ENCODE measurements at regions not wholly inside any gene's neighbourhood (a gene's known extent, or its start where the extent isn't known, plus 50 kb on each side); places are given as distances from the start of the nearest gene placed in this dataset.

DNA sequence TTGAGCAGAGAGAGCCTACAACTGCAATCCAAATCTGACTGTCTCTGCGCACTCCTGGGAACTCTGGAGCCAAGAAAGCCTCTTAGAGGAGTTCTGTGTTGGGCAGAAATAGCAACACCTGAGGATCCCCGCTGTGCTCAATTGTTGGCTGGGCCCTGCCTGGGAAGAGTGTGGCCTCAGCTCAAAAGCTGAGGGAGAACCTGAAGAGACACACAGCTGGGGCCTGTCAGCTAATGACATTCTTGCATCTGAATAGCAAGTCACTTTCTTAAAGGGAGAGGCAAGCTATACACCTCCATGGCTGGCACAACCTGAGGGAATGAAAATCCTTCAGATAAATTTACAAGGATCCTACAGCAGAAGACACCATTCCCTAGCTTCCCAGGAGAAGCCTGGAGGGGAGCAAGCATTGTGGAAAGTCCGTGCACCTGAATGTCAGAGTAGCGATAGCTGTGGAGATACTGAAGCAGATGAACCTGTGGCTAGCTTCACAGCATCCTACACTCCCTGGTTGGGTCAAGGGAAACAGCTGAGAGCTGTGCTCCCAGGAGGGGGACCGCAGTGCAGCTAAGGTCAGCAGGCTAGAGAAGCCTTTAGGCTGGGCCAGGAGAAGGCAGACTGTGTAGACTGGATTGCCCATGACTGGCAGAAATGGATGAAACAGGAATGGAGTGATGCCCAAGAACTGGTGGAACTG, 159.9 kb upstream of the PFN2 start:
- no peak overlapping the region for H3K27ac ChIP-seq (ENCODE audit: control insufficient read depth, insufficient read depth, low read length)
- H3K9me3 ChIP-seq (ENCODE audit: control insufficient read depth, low read depth, low read length) = no peaks in the 10 kb centered on the region
- dilution Hi-C loops (cut with MboI; ENCODE audit: extremely low pct_ligation_motif_present, low sequenced_read_pairs) = no loop called here
- no peaks in the 10 kb centered on the region for H4K20me1 ChIP-seq (ENCODE audit: control insufficient read depth, extremely low read depth, insufficient read depth, low read length)
- FAIRE-seq (no peak), DNase-seq (ENCODE audit: low read depth, low spot score) (no peak)
- no peak for TF ChIP-seq EZH2 (IDR thresholded peaks at IDR 0.05; ENCODE audit: low read length)
- TF ChIP-seq, protein P1, sequence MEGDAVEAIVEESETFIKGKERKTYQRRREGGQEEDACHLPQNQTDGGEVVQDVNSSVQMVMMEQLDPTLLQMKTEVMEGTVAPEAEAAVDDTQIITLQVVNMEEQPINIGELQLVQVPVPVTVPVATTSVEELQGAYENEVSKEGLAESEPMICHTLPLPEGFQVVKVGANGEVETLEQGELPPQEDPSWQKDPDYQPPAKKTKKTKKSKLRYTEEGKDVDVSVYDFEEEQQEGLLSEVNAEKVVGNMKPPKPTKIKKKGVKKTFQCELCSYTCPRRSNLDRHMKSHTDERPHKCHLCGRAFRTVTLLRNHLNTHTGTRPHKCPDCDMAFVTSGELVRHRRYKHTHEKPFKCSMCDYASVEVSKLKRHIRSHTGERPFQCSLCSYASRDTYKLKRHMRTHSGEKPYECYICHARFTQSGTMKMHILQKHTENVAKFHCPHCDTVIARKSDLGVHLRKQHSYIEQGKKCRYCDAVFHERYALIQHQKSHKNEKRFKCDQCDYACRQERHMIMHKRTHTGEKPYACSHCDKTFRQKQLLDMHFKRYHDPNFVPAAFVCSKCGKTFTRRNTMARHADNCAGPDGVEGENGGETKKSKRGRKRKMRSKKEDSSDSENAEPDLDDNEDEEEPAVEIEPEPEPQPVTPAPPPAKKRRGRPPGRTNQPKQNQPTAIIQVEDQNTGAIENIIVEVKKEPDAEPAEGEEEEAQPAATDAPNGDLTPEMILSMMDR (optimal IDR thresholded peaks at IDR 0.05 in 1 of 3, IDR thresholded peaks at IDR 0.05 in 1 of 3, conservative IDR thresholded peaks at IDR 0.05 in 1 of 3; ENCODE audit: extremely low read depth in 1 of 3, insufficient read depth in 2 of 3, low read length in 3 of 3) = no peak
- H3K79me2 ChIP-seq (ENCODE audit: control insufficient read depth, insufficient read depth, low read length) = no peaks in the 10 kb centered on the region
- no peak overlapping the region for H3K4me2 ChIP-seq (ENCODE audit: control insufficient read depth, extremely low read depth, insufficient read depth, low read depth, low read length)
- H3K36me3 ChIP-seq (ENCODE audit: control insufficient read depth in 2 of 2, extremely low read depth in 1 of 2, insufficient read depth in 2 of 2, low read length in 2 of 2) = no peaks in the 10 kb centered on the region
- no peaks in the 10 kb centered on the region for H3K4me1 ChIP-seq (ENCODE audit: control insufficient read depth, extremely low read depth, insufficient read depth, low read length)
- H2AFZ ChIP-seq (ENCODE audit: control insufficient read depth, low read length) = no peak overlapping the region
- H3K4me3 ChIP-seq (ENCODE audit: control insufficient read depth in 2 of 3, extremely low read depth in 1 of 3, insufficient read depth in 2 of 3, low read depth in 1 of 3, low read length in 3 of 3) = no peak overlapping the region
- H3K9ac ChIP-seq (ENCODE audit: control insufficient read depth, extremely low read depth, insufficient read depth, low read length) = no peak overlapping the region
- no peaks in the 10 kb centered on the region for H3K9me1 ChIP-seq (ENCODE audit: control insufficient read depth, extremely low read depth, insufficient read depth, low read length)
- no peaks in the 10 kb centered on the region for H3K27me3 ChIP-seq (ENCODE audit: control insufficient read depth, extremely low read depth, insufficient read depth, low read length)

DNA sequence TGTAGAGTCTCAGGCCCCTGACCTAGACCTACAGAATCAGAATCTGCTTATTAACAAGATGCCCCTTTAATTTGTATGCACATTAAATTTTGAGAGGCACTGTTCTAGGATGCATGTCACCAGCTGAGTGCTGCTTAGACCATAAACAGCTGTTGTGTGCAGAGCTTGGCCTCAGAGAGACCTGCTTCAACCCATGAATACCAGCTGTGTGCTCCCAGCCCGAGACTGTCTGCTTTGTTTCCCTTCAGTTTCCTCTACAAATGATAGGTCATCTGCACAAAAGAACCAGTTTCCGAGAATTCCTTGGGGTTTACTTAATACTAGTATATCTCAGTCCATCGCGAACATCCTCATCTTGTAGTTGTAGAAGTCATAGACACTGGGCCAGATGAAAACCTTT, 158.5 kb upstream of the PFN2 start:
- Histone ChIP-seq H3K4me3 (ENCODE audit: control insufficient read depth in 2 of 3, extremely low read depth in 1 of 3, insufficient read depth in 2 of 3, low read depth in 1 of 3, low read length in 3 of 3) (no peak overlapping the region), H3K36me3 (ENCODE audit: control insufficient read depth in 2 of 2, extremely low read depth in 1 of 2, insufficient read depth in 2 of 2, low read length in 2 of 2) (no peaks in the 10 kb centered on the region), H2AFZ (ENCODE audit: control insufficient read depth, low read length) (no peak overlapping the region), H3K9me3 (ENCODE audit: control insufficient read depth, low read depth, low read length) (no peaks in the 10 kb centered on the region), H3K4me1 (ENCODE audit: control insufficient read depth, extremely low read depth, insufficient read depth, low read length) (no peaks in the 10 kb centered on the region), H3K4me2 (ENCODE audit: control insufficient read depth, extremely low read depth, insufficient read depth, low read depth, low read length) (no peak overlapping the region), H3K27ac (ENCODE audit: control insufficient read depth, insufficient read depth, low read length) (no peak overlapping the region), H3K9me1 (ENCODE audit: control insufficient read depth, extremely low read depth, insufficient read depth, low read length) (no peaks in the 10 kb centered on the region), H3K27me3 (ENCODE audit: control insufficient read depth, extremely low read depth, insufficient read depth, low read length) (no peaks in the 10 kb centered on the region), H3K79me2 (ENCODE audit: control insufficient read depth, insufficient read depth, low read length) (no peaks in the 10 kb centered on the region), H4K20me1 (ENCODE audit: control insufficient read depth, extremely low read depth, insufficient read depth, low read length) (no peaks in the 10 kb centered on the region), H3K9ac (ENCODE audit: control insufficient read depth, extremely low read depth, insufficient read depth, low read length) (no peak overlapping the region)
- no peak for TF ChIP-seq EZH2 (IDR thresholded peaks at IDR 0.05; ENCODE audit: low read length)
- TF ChIP-seq, protein P1 (optimal IDR thresholded peaks at IDR 0.05 in 1 of 3, IDR thresholded peaks at IDR 0.05 in 1 of 3, conservative IDR thresholded peaks at IDR 0.05 in 1 of 3; ENCODE audit: extremely low read depth in 1 of 3, insufficient read depth in 2 of 3, low read length in 3 of 3) = no peak
- FAIRE-seq (no peak), DNase-seq (ENCODE audit: low read depth, low spot score) (no peak)
- dilution Hi-C loops (cut with MboI; ENCODE audit: extremely low pct_ligation_motif_present, low sequenced_read_pairs) = no loop called here
